Stimulated activated CD4-positive, alpha-beta T cell treated with anti-CD3 and anti-CD28 coated beads, Interleukin-2, amount 100 ng/mL, for 48 hours (primary cell): ENCODE measurements at regions not wholly inside any gene's neighbourhood (a gene's known extent, or its start where the extent isn't known, plus 50 kb on each side); places are given as distances from the start of the nearest gene placed in this dataset.
"Not testable (repeated sequence)": the region's sequence is repeated elsewhere in the genome, so short reads cannot be mapped to it uniquely, and the experiment has no call there.

Source experiments
- DNase-seq, 2 donors: peaks; one replicate each; pipeline ENCODE4 v3.0.0-alpha.2; 2020

GRCh38 chr13:61136093-61136492 is 279.6 kb downstream of the PCDH20 start:
- no peak for DNase-seq

- DNase-seq, result no peak
Measured at GRCh38 chr13:61135583-61135982, 280.1 kb downstream of the PCDH20 start.

GRCh38 chr13:61128850-61129645 is 286.6 kb downstream of the PCDH20 start:
- DNase-seq, result no peak

GRCh38 chr13:61123538-61124289 is 291.9 kb downstream of the PCDH20 start:
- DNase-seq, result no peak

GRCh38 chr13:61113140-61113658 is 302.4 kb downstream of the PCDH20 start:
- no peak for DNase-seq

- DNase-seq, result no peak
Measured at GRCh38 chr13:61111529-61111928, 304.1 kb downstream of the PCDH20 start.

GRCh38 chr13:61110732-61111131 is 304.9 kb downstream of the PCDH20 start:
- DNase-seq, result no peak

GRCh38 chr13:61109741-61110140 is 305.9 kb downstream of the PCDH20 start:
- no peak for DNase-seq

- no peak for DNase-seq
Measured at GRCh38 chr13:61107989-61108388, 307.7 kb downstream of the PCDH20 start.

GRCh38 chr13:61095885-61096284 is 319.8 kb downstream of the PCDH20 start:
- DNase-seq, result no peak

GRCh38 chr13:61094865-61095264 is 320.8 kb downstream of the PCDH20 start:
- DNase-seq, result no peak

GRCh38 chr13:61089894-61090293 is 325.8 kb downstream of the PCDH20 start:
- not testable (repeated sequence) for DNase-seq

- DNase-seq, result no peak
Measured at GRCh38 chr13:61086087-61086486, 329.6 kb downstream of the PCDH20 start.

- no peak for DNase-seq
Measured at GRCh38 chr13:61084988-61085387, 330.7 kb downstream of the PCDH20 start.

GRCh38 chr13:61078976-61079770 is 336.5 kb downstream of the PCDH20 start:
- DNase-seq, result no peak

- no peak for DNase-seq
Measured at GRCh38 chr13:61052175-61052574, 363.5 kb downstream of the PCDH20 start.

- no peak for DNase-seq
Measured at GRCh38 chr13:61045251-61045650, 370.4 kb downstream of the PCDH20 start.

GRCh38 chr13:61040181-61040580 is 375.5 kb downstream of the PCDH20 start:
- no peak for DNase-seq

- no peak for DNase-seq
Measured at GRCh38 chr13:61039302-61039701, 376.3 kb downstream of the PCDH20 start.

GRCh38 chr13:61036715-61037114 is 378.9 kb downstream of the PCDH20 start:
- DNase-seq, result no peak

GRCh38 chr13:61030445-61030844 is 385.2 kb downstream of the PCDH20 start:
- no peak for DNase-seq

GRCh38 chr13:61029064-61029463 is 386.6 kb downstream of the PCDH20 start:
- DNase-seq, result no peak

- no peak for DNase-seq
Measured at GRCh38 chr13:61024046-61024445, 391.6 kb downstream of the PCDH20 start.
